IPS-11a (cell line): ENCODE measurements at regions not wholly inside any gene's neighbourhood (a gene's known extent, or its start where the extent isn't known, plus 50 kb on each side); places are given as distances from the start of the nearest gene placed in this dataset.
"Not testable (repeated sequence)": the region's sequence is repeated elsewhere in the genome, so short reads cannot be mapped to it uniquely, and the experiment has no call there.

Source experiments
- H3K4me3 ChIP-seq: one replicate; pipeline ENCODE4 v1.5.1; 2013; ENCODE audit warnings: low read depth, low read length, control low read depth

DNA sequence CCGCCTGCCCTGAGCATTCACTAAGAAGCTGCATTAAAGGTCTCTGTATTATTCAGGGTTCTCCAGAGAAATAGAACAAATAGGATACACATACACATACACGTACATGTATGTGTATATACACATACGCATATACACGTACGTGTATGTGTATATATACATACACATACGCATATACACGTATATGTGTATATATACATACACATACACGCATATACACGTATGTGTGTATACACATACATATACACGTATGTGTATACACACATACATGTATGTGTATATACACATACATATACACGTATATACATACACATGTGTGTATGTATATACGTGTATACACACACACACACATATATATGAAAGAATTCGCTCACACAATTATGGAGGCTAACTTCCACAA lies 108.9 kb upstream of the BARHL2 start:
- H3K4me3 ChIP-seq: no peak overlapping the region

- no peak overlapping the region for H3K4me3 ChIP-seq
These were observed 107.4 kb upstream of the BARHL2 start for GRCh38 chr1:90824551-90824950.

- H3K4me3 ChIP-seq: no peak overlapping the region
These were observed 106.6 kb upstream of the BARHL2 start for GRCh38 chr1:90823686-90824085.

DNA sequence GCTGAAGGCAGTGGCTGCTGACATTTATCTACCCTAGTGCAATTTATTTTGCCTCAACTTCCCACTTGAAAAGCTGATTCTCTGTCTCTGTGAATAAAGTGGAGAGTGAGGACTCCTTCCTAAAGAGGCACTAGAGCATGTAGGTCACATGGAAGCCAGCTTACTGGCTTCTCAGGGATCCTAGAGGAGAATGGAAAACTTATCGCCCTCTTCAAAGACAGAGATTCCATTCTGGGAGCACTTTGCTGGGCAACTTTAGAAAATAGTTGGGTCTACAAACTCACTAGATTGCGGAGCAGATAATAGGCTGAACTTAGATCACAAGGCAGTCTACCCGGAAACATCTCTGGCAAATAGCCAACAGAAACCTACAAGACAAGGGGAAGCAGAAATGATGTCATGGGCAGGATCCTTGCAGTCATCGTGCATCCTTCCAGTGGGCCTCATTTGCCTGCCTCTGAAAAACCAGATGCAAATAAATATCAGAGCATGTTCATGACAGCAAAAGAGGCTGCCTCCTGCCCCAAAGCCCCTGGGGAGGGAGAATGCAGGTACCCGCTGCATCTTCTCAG lies 104.8 kb upstream of the BARHL2 start:
- H3K4me3 ChIP-seq: no peak overlapping the region

DNA sequence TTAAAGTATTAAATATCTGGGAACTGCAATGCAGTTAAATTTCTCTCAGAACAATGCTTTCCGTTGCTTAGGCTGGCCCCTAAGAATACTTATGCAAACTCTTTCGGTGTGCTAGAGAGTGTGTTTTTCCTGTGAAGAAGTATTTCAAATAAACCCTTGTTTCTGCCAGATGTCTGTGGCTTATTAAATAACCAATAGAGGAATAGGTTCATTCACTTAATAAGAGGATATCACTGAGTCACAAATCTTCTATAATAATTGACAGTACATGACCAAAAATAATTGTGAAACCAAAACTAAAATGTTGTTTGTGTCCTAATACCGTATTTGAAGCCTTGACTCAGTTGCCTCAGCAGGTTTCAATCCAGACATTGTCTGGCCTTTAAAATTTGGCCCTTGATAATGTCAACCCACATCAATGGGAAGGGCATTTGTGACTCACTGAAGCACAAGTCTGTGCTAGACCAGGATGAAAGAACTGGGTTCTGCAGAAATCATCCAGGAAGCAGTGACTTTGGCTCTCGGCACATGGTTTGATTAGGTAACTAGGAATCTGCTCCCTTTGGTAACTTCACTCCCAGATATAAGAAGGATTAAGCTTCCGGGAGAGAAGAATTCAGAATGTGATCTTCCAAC lies 104.2 kb upstream of the BARHL2 start:
- H3K4me3 ChIP-seq: no peak overlapping the region

- H3K4me3 ChIP-seq: no peak overlapping the region
These were observed 103.6 kb upstream of the BARHL2 start for GRCh38 chr1:90820745-90821144.

DNA sequence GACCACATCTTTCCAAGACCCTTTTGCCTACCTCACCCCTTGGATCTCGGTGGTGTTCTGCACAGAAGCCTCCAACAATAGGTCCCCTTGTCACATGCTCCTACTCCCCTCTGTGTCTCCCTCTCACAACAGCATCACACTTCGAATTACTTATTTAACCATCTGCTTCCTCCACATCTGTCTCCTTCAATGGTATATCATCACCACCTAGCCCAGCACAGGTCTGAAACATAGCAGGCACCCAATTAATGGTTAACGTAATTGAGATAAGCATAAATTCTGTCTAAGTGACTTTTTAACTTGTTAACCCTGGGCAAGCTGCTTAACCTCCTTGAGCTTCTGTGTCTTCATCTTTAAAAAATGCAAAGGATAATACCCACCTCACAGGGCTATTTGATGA lies 100.3 kb upstream of the BARHL2 start:
- H3K4me3 ChIP-seq: no peak overlapping the region

DNA sequence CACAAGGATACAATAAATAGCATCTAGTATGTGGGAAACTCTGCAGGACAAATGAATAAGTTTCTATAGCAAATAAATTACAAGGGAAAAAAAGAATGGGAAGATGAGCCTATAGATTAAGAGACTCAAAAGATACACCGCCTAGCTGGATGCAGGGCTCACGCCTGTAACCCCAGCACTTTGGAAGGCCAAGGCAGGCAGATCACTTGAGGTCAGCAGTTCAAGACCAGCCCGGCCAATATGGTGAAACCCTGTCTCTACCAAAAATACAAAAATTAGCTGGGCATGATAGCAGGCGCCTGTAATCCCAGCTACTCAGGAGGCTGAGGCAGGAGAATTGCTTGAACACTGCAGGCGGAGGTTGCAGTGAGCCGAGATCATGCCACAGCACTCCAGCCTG lies 95.1 kb upstream of the BARHL2 start:
- H3K4me3 ChIP-seq: not testable (repeated sequence)

DNA sequence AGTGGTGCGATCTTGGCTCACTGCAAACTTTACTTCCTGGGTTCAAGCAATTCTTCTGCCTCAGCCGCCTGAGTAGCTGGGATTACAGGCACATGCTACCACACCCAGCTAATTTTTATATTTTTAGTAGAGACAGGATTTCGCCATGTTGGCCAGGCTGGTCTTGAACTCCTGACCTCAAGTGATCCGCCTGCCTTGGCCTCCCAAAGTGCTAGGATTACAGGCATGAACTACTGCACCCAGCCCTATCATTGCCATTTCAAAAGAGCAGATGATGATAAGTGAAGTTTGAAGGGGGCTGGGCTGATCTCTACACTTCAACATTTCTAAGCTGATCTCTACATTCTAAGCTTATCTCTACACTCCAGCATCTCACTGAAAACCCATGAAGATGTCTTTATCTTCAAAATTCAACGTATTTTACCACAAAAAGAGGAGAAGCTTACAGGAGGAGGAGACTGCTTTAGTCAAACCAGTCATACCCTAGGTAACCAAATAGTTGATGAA lies 94.4 kb upstream of the BARHL2 start:
- H3K4me3 ChIP-seq: not testable (repeated sequence)

DNA sequence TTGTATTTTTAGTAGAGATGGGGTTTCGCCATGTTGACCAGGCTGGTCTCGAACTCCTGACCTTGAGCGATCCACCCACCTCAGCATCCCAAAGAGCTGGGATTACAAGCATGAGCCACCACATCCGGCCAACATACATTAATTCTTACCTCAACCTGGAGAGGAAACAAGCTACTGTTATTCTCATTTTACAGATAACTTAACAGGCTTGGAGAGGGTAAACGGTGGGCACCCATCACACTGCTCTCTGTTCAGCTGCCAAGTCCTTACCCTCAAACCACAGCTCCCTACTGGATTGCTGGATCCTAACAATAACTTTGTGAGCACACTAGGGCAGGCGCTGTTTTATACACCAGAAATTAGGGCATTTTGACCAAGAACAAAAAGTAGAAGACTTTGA lies 93.6 kb upstream of the BARHL2 start:
- no peak overlapping the region for H3K4me3 ChIP-seq

DNA sequence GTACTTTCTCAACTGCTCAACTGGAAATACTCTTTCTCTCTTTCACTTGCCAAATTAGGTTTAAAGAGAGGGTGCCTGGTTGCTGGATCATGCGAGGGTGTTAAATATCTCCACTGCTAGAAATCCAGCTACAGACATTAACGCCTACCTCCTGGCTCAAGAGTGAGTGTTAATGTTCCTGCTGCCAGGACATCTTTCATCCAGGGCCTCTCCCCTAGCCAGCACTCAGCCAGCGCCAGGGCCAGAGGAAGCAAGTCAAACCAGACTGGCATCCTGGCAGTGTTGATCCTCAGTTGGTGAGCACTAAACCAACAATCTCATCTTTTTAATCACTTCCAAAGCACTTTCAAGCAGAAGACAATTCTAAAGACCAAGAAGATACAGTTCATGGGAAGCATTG lies 92.9 kb upstream of the BARHL2 start:
- H3K4me3 ChIP-seq: no peak overlapping the region

DNA sequence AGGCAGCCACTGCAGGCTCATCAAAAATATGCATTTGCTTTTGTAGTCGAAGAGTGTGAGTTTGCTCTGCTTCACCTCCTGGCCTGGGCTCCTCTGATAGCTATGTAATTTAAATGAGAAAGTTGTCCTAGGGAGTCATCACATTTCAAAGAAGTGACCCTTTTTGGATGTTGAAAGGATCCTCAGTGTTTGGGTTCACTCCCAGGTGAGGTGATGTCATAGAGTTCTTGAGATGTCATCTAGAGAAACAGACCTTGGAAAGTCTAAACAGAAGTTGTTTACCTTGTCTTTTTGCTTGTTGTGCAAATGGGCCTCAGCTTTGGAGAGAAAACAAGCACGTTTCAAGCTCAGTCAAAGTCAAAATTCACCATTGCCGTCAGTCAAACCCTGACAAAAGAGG lies 92.0 kb upstream of the BARHL2 start:
- no peak overlapping the region for H3K4me3 ChIP-seq

- H3K4me3 ChIP-seq: no peak overlapping the region
These were observed 90.2 kb upstream of the BARHL2 start for GRCh38 chr1:90807329-90807728.

DNA sequence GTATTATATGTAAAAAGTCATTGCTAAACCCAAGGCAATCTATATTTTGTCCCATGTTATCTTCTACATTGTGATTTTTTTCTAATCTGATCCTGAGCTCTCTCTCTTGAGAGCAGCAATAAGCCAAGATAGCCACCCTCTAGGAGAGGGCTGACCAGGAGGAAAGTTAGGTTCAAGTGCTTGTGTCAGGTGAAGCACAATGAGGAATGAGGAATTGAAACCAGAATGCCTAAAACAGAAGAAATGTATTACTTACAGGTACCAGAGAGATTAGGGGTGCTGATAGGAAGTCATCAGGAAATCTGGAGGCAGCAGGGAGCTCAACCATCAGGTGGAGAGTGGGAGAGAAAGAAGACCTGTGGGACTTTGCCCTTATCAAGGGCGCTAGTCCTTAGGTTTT lies 85.5 kb upstream of the BARHL2 start:
- no peak overlapping the region for H3K4me3 ChIP-seq

- no peak overlapping the region for H3K4me3 ChIP-seq
These were observed 83.1 kb upstream of the BARHL2 start for GRCh38 chr1:90800012-90800717.

DNA sequence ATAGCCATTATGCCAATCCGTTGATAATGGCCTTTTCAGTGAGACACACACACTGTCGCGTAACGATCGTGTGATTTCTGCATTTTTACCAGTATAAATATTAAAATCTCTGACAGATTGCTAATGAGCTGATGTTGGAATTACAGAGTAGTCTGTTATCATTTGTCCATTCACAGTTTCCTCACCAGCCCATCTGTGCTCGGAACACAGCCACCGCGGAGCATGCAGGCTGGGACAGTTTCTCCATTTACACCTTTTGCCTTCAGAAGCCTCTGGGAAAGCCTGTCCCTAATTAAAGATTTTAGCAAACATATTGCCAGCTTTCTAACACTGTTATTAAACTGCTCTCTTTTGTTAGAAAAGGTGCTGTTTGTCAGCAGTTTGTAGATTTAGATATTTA lies 82.2 kb upstream of the BARHL2 start:
- H3K4me3 ChIP-seq: no peak overlapping the region

DNA sequence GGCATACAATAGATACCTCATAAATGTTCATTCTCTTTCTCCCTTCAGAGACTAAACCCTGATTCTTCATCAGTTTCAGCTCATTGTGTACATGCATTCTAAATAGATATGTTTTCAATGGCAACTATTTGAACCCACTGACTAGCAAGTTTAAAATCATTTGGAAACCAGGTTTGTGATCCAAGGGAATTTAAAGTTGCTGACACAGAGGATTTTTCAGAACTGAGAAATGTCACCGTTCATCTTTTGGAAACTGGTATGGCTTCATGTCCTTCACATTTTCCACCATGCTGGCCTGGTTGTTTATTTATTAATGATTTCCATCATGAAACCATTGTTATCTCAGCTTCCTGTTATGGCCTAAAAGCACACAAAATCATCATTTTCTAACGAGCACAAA lies 81.8 kb upstream of the BARHL2 start:
- H3K4me3 ChIP-seq: no peak overlapping the region

DNA sequence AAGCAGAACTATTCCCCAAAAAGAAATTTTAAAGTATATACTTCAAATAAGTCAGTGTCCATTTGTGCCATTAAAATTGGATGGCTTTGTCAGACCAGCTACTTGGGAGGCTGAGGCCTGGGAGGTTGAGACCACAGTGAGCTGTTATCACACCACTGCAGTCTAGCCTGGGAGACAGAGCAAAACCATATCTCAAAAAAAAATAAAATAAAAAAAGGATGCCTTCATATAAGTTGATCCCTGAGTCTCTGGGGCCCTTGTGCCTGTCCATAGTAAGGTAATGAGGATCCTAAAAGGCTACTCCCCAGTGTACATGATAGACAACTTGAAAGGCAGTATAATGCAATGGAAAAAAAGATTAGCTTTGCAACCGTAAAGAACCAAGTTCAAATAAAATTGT lies 81.2 kb upstream of the BARHL2 start:
- H3K4me3 ChIP-seq: no peak overlapping the region

DNA sequence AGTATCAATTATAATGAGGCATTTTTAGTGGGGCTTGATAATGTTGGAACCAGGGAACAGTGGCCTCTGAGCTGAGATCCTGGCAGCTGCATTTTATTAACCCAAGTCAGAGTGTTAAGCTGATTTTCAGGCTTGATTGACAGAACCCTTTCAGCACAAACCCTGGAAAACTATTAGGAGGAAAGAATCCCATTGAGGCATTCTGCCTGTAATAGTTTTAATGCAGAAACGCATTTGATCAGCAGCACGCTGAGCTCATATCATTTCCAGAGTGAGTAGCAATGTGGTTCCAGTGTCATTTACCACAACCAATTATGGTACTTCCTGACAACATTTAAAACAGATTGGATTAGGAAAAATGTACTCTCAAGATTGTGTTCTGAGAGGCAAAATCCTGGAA lies 78.3 kb upstream of the BARHL2 start:
- H3K4me3 ChIP-seq: no peak overlapping the region

- no peak overlapping the region for H3K4me3 ChIP-seq
These were observed 69.6 kb upstream of the BARHL2 start for GRCh38 chr1:90786709-90787108.

- H3K4me3 ChIP-seq: no peak overlapping the region
These were observed 67.2 kb upstream of the BARHL2 start for GRCh38 chr1:90784186-90784847.

DNA sequence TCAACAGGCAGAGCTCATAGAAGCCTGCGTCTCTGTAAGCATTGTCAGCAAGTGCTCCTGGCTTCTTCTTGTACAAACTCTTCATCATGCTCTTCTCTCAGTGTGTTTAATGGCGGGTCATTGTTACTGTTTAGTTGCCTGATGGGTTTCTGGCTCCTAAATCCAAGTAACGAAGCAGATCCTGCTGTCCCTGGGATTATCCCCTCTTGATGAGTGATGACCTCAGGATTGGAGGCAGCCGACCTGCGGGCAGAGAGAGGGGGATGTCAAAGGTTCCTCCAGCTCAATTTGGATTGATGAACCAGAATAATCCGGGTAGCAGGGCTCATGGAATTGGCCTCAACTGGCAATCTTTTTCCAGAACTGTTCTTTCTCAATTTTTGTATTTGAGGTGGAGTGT lies 66.1 kb upstream of the BARHL2 start:
- no peak overlapping the region for H3K4me3 ChIP-seq
